ENCODE measurements at regions not wholly inside any gene's neighbourhood (a gene's known extent, or its start where the extent isn't known, plus 50 kb on each side); places are given as distances from the start of the nearest gene placed in this dataset.
"Not testable (repeated sequence)": the region's sequence is repeated elsewhere in the genome, so short reads cannot be mapped to it uniquely, and the experiment has no call there.

- Mint-ChIP-seq H3K27ac (no peak overlapping the region), H3K27me3 (ENCODE audit: low read depth) (peaks cover 8% of the 10 kb centered on the region; the same call in 1 of the 2 replicates), H3K9me3 (peaks cover 57% of the 10 kb centered on the region), H3K4me3 (no peak overlapping the region), H3K4me1 (no peaks in the 10 kb centered on the region), H3K36me3 (peaks cover 74% of the 10 kb centered on the region)
- ATAC-seq (no peak), DNase-seq (ENCODE audit: low spot score) (no peak)
- no peak for TF ChIP-seq SP1 (CRISPR knock-in tag; conservative IDR thresholded peaks at IDR 0.05)
- no peak for TF ChIP-seq ZBTB21 (CRISPR knock-in tag; IDR thresholded peaks at IDR 0.05; ENCODE audit: borderline replicate concordance)
- no peak for TF ChIP-seq ELF4 (CRISPR knock-in tag; IDR thresholded peaks at IDR 0.05; ENCODE audit: low read depth)
- no peak for TF ChIP-seq ETV6 (CRISPR knock-in tag; IDR thresholded peaks at IDR 0.05)
- TF ChIP-seq USF1 (CRISPR knock-in tag; IDR thresholded peaks at IDR 0.05): no peak
- TF ChIP-seq CBFB (CRISPR knock-in tag; IDR thresholded peaks at IDR 0.05; ENCODE audit: low read depth): no peak
- no peak for TF ChIP-seq E2F1 (CRISPR knock-in tag; IDR thresholded peaks at IDR 0.05)
- TF ChIP-seq ZNF425 (CRISPR knock-in tag; conservative IDR thresholded peaks at IDR 0.05): no peak
- TF ChIP-seq PRDM15 (CRISPR knock-in tag; IDR thresholded peaks at IDR 0.05): no peak
- no peak for TF ChIP-seq MYBL2 (CRISPR knock-in tag; IDR thresholded peaks at IDR 0.05)
- POLR2A ChIA-PET: no interaction called here
- CTCF ChIA-PET: no interaction called here
These were observed 196.9 kb downstream of the ZNF716 start for GRCh38 chr7:57646901-57647246.

GRCh38 chr7:57650401-57650800, 200.4 kb downstream of the ZNF716 start:
- H3K27ac Mint-ChIP-seq; ATAC-seq; H3K4me1 Mint-ChIP-seq; CTCF ChIA-PET; POLR2A ChIA-PET; H3K4me3 Mint-ChIP-seq; DNase-seq (ENCODE audit: low spot score): not testable (repeated sequence)
- Mint-ChIP-seq H3K36me3 (peaks cover 75% of the 10 kb centered on the region), H3K9me3 (peaks cover 62% of the 10 kb centered on the region), H3K27me3 (ENCODE audit: low read depth) (peaks cover 17% of the 10 kb centered on the region)

GRCh38 chr7:57651006-57651405, 201.0 kb downstream of the ZNF716 start:
- H3K4me3 Mint-ChIP-seq: no peak overlapping the region
- TF ChIP-seq HMGA2 (CRISPR knock-in tag; IDR thresholded peaks at IDR 0.05): no peak
- no peak for TF ChIP-seq PRDM15 (CRISPR knock-in tag; IDR thresholded peaks at IDR 0.05)
- no peak for TF ChIP-seq ZNF396 (CRISPR knock-in tag; IDR thresholded peaks at IDR 0.05; ENCODE audit: borderline replicate concordance)
- no peak for TF ChIP-seq ESRRA (CRISPR knock-in tag; IDR thresholded peaks at IDR 0.05; ENCODE audit: borderline replicate concordance)
- no peak for TF ChIP-seq MXD4 (CRISPR knock-in tag; IDR thresholded peaks at IDR 0.05; ENCODE audit: borderline replicate concordance)
- TF ChIP-seq EMX1 (CRISPR knock-in tag; IDR thresholded peaks at IDR 0.05): no peak
- no peak for TF ChIP-seq GRHL2 (CRISPR knock-in tag; IDR thresholded peaks at IDR 0.05; ENCODE audit: insufficient replicate concordance, severe bottlenecking)
- peaks cover 17% of the 10 kb centered on the region for H3K27me3 Mint-ChIP-seq (ENCODE audit: low read depth)
- ATAC-seq: no peak
- DNase-seq (ENCODE audit: low spot score): no peak
- no peaks in the 10 kb centered on the region for H3K4me1 Mint-ChIP-seq
- peaks cover 72% of the 10 kb centered on the region for H3K36me3 Mint-ChIP-seq
- H3K27ac Mint-ChIP-seq: no peak overlapping the region
- peaks cover 58% of the 10 kb centered on the region for H3K9me3 Mint-ChIP-seq
- ChIA-PET POLR2A (no interaction called here), CTCF (no interaction called here)

GRCh38 chr7:57651611-57652010, 201.6 kb downstream of the ZNF716 start:
- Mint-ChIP-seq H3K36me3 (peaks cover 74% of the 10 kb centered on the region), H3K9me3 (peaks cover 61% of the 10 kb centered on the region), H3K27me3 (ENCODE audit: low read depth) (peaks cover 21% of the 10 kb centered on the region)
- CTCF ChIA-PET; H3K4me1 Mint-ChIP-seq; H3K4me3 Mint-ChIP-seq; POLR2A ChIA-PET; DNase-seq (ENCODE audit: low spot score); ATAC-seq; H3K27ac Mint-ChIP-seq: not testable (repeated sequence)

Data from WTC11 (cell line).